ENCODE measurements at regions not wholly inside any gene's neighbourhood (a gene's known extent, or its start where the extent isn't known, plus 50 kb on each side); places are given as distances from the start of the nearest gene placed in this dataset.

DNA sequence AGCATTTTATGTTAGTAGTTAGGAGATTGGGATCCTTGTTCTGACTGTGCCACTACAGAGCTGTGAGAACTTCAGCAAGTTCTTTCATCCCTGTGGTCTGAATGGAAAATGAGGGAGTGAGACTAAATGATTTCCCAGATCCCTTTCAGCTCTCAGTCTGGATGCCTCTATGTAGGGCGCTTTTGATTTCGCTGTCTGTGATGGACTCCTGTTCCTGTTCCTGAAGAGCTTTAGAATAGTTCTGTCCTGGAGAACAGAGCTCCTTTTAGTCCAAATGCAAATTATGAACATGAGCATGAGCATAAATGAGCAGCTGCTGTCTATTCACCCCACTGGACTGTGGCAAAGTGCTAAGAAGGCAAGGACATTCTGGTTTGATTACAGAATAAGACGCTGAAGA lies 61.4 kb upstream of the NT5E start:
- Mint-ChIP-seq H3K36me3 (ENCODE audit: low read depth, unreplicated experiment) (no peaks in the 10 kb centered on the region), H3K4me3 (ENCODE audit: unreplicated experiment) (no peak overlapping the region), H3K27me3 (ENCODE audit: low read depth, unreplicated experiment) (no peaks in the 10 kb centered on the region), H3K9me3 (ENCODE audit: unreplicated experiment) (no peaks in the 10 kb centered on the region), H3K4me1 (ENCODE audit: low read depth, unreplicated experiment) (peaks cover 16% of the 10 kb centered on the region), H3K27ac (ENCODE audit: unreplicated experiment) (no peak overlapping the region)
- Histone ChIP-seq H4K20me1 (ENCODE audit: insufficient read depth, low read length) (no peaks in the 10 kb centered on the region), H3K27ac (ENCODE audit: low read depth, low read length) (no peak overlapping the region), H3K36me3 (ENCODE audit: insufficient read depth, low read length) (no peaks in the 10 kb centered on the region), H3K4me3 (ENCODE audit: insufficient read depth, low read depth, low read length) (no peak overlapping the region), H3K4me2 (ENCODE audit: low read length) (no peak overlapping the region), H3K9me3 (ENCODE audit: insufficient read depth, low read depth, low read length) (no peaks in the 10 kb centered on the region), H3K4me1 (ENCODE audit: insufficient read depth, low read length) (no peaks in the 10 kb centered on the region), H2AFZ (ENCODE audit: low read depth, low read length) (no peak overlapping the region), H3K9ac (ENCODE audit: low read length) (no peak overlapping the region), H3K79me2 (ENCODE audit: insufficient read depth, low read length) (no peaks in the 10 kb centered on the region), H3K27me3 (ENCODE audit: insufficient read depth, low read length) (no peaks in the 10 kb centered on the region)
- TF ChIP-seq CTCF (IDR thresholded peaks at IDR 0.05; ENCODE audit: insufficient read depth, low read depth, low read length) (no peak), EZH2 (IDR thresholded peaks at IDR 0.05; ENCODE audit: insufficient read depth, low read length) (no peak)
- DNase-seq (ENCODE audit: low read depth) (no peak), FAIRE-seq (no peak)

DNA sequence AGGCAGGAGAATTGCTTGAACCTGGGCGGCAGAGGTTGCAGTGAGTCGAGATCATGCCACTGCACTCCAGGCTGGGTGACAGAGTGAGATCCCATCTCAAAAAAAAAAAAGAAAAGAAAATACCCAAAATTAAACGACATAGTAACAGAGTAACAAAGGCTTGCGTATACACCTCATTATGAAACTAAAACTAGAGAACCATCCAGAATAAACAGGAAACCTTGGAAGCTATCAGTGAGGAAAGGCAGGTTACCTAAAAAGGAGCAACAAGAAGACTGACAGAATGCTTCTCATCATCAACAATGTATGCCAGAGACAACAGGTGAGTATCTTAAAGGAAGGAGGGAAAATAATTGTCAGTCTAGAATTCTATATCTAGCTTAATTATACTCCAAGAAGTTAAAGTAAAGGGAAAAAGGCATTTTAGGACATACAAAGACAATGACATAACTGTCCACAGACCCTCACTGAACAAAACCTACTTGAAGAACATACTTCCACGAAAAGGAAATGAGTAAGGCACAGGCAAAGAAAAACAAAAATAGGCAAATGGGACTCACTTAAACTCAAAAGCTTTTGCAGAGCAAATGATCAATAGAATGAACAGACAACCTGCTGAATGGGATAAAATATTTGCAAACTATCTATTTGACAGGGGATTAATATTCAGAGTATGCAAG lies 64.1 kb upstream of the NT5E start:
- H3K4me1 ChIP-seq (ENCODE audit: insufficient read depth, low read length): no peaks in the 10 kb centered on the region
- peak overlapping the region; percentile 14 for H3K4me2 ChIP-seq (ENCODE audit: low read length)
- H3K4me3 ChIP-seq (ENCODE audit: insufficient read depth, low read depth, low read length): no peak overlapping the region
- TF ChIP-seq CTCF (IDR thresholded peaks at IDR 0.05; ENCODE audit: insufficient read depth, low read depth, low read length) (no peak), EZH2 (IDR thresholded peaks at IDR 0.05; ENCODE audit: insufficient read depth, low read length) (no peak)
- H3K36me3 ChIP-seq (ENCODE audit: insufficient read depth, low read length): no peaks in the 10 kb centered on the region
- H3K4me3 Mint-ChIP-seq (ENCODE audit: unreplicated experiment): no peak overlapping the region
- DNase-seq (ENCODE audit: low read depth) (no peak), FAIRE-seq (no peak)
- no peaks in the 10 kb centered on the region for H3K9me3 ChIP-seq (ENCODE audit: insufficient read depth, low read depth, low read length)
- no peaks in the 10 kb centered on the region for H3K27me3 Mint-ChIP-seq (ENCODE audit: low read depth, unreplicated experiment)
- no peak overlapping the region for H3K27ac Mint-ChIP-seq (ENCODE audit: unreplicated experiment)
- no peaks in the 10 kb centered on the region for H3K79me2 ChIP-seq (ENCODE audit: insufficient read depth, low read length)
- H4K20me1 ChIP-seq (ENCODE audit: insufficient read depth, low read length): no peaks in the 10 kb centered on the region
- peaks cover 11% of the 10 kb centered on the region for H3K4me1 Mint-ChIP-seq (ENCODE audit: low read depth, unreplicated experiment)
- H3K9ac ChIP-seq (ENCODE audit: low read length): no peak overlapping the region
- no peak overlapping the region for H3K27ac ChIP-seq (ENCODE audit: low read depth, low read length)
- H3K27me3 ChIP-seq (ENCODE audit: insufficient read depth, low read length): no peaks in the 10 kb centered on the region
- H3K9me3 Mint-ChIP-seq (ENCODE audit: unreplicated experiment): no peaks in the 10 kb centered on the region
- no peaks in the 10 kb centered on the region for H3K36me3 Mint-ChIP-seq (ENCODE audit: low read depth, unreplicated experiment)
- no peak overlapping the region for H2AFZ ChIP-seq (ENCODE audit: low read depth, low read length)

GRCh38 chr6:85383042-85383441 lies 66.8 kb upstream of the NT5E start:
- Histone ChIP-seq H3K4me2 (ENCODE audit: low read length) (no peak overlapping the region), H3K27ac (ENCODE audit: low read depth, low read length) (no peak overlapping the region), H3K4me3 (ENCODE audit: insufficient read depth, low read depth, low read length) (no peak overlapping the region), H3K27me3 (ENCODE audit: insufficient read depth, low read length) (no peaks in the 10 kb centered on the region), H2AFZ (ENCODE audit: low read depth, low read length) (no peak overlapping the region), H3K4me1 (ENCODE audit: insufficient read depth, low read length) (no peaks in the 10 kb centered on the region), H3K79me2 (ENCODE audit: insufficient read depth, low read length) (no peaks in the 10 kb centered on the region), H3K9ac (ENCODE audit: low read length) (no peak overlapping the region), H3K36me3 (ENCODE audit: insufficient read depth, low read length) (no peaks in the 10 kb centered on the region), H4K20me1 (ENCODE audit: insufficient read depth, low read length) (no peaks in the 10 kb centered on the region), H3K9me3 (ENCODE audit: insufficient read depth, low read depth, low read length) (no peaks in the 10 kb centered on the region)
- Mint-ChIP-seq H3K4me3 (ENCODE audit: unreplicated experiment) (no peak overlapping the region), H3K9me3 (ENCODE audit: unreplicated experiment) (peaks cover 6% of the 10 kb centered on the region), H3K4me1 (ENCODE audit: low read depth, unreplicated experiment) (peaks cover 4% of the 10 kb centered on the region), H3K36me3 (ENCODE audit: low read depth, unreplicated experiment) (no peaks in the 10 kb centered on the region), H3K27me3 (ENCODE audit: low read depth, unreplicated experiment) (no peaks in the 10 kb centered on the region), H3K27ac (ENCODE audit: unreplicated experiment) (no peak overlapping the region)
- TF ChIP-seq EZH2 (IDR thresholded peaks at IDR 0.05; ENCODE audit: insufficient read depth, low read length): no peak
- TF ChIP-seq CTCF (IDR thresholded peaks at IDR 0.05; ENCODE audit: insufficient read depth, low read depth, low read length): no peak
- FAIRE-seq (no peak), DNase-seq (ENCODE audit: low read depth) (no peak)
